GM19395 (cell line): ENCODE measurements at regions not wholly inside any gene's neighbourhood (a gene's known extent, or its start where the extent isn't known, plus 50 kb on each side); places are given as distances from the start of the nearest gene placed in this dataset.

Experiments
- ATAC-seq: cut with Tn5 transposase; IDR thresholded peaks from one replicate; pipeline ENCODE4 v1.9.1; 2021; ENCODE audit warnings: mild to moderate bottlenecking, moderate library complexity; ENCODE audit not compliant: unreplicated experiment

DNA sequence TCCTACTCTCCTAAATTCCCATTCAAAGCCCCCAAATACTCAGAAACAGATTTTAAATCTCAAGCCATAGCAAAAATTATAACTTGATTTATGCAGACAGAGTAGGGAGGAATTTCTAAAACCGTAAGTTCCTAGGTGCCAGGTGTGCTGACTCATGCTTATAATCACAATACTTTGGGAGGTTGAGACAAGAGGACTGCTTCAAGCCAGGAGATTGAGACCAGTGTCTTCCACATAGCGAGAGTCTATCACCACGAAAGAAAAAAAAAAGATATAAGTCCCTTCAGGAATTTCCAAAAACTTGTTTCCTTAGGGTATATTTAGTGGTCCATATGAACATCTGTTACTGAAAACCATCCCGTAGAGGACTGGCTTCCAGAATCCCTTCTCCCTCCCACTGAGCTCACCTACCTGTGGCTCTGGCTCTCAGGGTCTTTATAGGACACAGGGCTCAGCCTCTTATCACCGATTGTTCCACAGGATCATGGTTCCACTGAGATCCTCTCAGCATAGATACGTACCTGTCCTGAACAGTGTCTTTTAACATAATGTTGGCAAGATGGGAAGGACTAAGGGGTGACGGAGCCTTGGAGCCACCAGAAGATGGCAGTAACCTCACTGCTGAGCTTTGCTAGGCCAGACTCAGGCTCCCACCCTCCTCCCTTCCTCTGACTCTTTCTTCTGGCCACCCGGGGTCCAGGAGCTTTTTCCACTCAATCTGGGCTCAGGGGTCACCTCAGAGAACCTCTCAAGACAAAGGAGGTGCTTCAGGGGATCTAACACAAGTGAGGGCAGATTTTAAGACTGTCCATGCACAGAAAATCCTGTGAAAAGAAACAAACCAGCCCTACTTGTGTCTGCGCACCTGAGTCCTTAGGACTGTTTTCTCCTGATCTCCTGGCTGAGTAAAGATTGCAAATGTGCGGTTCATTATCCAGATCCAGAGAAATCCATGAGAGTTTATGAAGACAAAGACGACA lies 117.5 kb upstream of the TOP3B start:
- ATAC-seq: no peak

DNA sequence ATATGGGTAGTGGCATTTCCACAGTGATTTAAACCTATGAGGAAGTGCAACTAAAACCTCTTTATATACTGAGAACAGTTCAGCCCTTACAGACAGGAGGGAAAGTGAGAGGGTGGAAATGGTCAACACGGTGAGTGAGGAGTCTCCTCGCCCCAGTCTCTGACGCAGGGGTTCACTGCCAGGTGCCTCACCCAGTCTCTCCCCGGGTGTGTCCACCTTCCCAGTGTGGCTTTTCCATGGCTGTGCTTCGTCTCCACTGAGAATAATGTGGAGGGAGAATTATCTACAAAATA lies 116.6 kb upstream of the TOP3B start:
- ATAC-seq: no peak

DNA sequence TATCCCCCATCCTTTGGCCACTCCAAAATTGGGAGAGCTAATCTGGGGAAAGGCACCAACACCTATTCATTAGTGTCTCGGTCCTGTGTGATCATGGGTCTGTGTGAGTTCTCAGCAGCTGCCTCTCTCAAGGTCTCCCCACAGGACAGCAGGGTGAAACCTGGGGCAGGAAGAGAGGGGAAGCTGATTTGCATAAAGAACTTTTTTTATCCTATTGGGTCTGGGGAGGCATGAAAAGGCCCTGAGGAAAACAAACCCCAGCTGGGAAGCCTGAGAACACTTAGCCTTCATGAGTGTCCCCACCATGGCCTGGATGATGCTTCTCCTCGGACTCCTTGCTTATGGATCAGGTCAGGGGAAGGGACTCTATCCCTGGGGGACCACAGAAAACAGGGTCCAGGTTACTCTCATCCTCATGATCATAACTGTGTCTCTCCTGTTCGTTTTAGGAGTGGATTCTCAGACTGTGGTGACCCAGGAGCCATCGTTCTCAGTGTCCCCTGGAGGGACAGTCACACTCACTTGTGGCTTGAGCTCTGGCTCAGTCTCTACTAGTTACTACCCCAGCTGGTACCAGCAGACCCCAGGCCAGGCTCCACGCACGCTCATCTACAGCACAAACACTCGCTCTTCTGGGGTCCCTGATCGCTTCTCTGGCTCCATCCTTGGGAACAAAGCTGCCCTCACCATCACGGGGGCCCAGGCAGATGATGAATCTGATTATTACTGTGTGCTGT lies 116.0 kb upstream of the TOP3B start:
- no peak for ATAC-seq

DNA sequence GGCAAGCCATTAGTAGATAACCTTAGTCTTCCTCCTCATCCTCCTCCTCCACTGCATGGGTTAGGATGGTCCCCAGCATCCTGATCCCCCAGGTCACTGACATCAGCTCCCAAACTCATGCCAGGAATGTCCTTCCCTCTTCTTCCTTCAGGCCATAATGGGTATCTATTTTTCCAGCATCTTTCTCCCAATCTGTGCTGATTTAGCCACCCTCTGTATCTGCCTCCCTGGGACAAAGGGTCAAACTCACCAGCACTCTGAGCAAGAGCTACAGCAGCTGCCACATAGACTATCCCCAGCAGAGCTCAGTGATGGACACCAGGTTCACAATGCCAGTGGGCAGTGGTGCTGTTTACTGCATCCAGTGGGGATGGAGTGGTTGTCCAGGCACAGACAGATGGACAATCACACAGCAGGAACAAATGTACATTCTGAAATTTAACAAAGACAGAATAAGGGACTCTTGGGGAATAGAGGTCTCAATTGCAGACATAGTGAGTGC lies 115.2 kb upstream of the TOP3B start:
- ATAC-seq: no peak

DNA sequence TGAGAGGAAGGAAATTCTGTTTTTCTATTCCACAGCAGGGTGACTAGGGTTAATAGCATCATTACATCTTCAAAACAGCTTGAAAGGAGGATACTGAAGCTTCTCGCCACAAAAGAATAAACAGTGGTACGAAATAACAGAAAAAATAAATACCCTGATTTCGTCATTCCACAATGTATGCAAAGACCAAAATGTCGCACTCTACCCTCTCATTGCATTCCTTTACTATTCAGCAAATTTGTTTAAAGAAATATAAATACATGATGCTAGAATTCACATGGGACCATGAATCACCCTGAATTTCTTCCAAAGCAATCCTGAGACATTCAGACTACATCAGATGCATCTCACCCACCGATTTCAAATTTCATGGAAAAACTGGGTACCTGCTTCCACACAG lies 112.3 kb upstream of the TOP3B start:
- ATAC-seq: no peak

DNA sequence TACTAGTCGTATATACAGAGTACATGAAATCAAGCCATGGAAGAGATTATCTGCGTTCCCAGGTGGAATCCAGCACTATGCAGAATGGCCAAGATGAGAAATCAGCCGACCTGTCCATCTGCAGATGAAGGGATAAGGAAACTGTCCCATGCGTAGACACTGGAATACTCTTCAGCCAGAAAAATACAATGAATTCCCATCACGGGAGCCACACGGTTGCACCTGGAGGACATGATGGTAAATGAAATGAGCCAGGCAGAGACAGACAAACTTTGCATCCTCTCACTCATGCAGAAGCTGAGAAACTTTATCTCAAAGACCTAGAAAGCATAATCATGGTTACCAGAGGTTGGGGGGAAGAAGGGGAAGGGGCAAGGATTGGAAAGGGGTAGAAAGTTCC lies 111.9 kb upstream of the TOP3B start:
- ATAC-seq: no peak

DNA sequence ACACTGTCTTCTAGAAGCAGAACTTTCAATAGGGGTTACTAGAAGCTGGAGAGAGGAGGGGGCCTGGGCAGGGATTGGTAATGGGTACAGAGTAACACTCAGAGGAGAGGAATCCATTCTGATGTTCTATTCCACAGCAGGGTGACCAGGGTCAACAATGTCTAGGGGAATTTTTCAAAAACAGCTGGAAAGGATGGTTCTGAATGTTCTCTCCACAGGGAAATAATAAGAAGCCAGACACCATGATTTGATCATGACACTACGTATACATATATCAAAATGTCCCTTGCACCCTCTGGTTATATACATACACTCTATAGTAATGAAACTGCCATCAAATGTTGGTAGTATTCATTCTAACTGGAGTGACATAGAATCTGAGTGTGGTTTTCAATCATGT lies 111.2 kb upstream of the TOP3B start:
- no peak for ATAC-seq

DNA sequence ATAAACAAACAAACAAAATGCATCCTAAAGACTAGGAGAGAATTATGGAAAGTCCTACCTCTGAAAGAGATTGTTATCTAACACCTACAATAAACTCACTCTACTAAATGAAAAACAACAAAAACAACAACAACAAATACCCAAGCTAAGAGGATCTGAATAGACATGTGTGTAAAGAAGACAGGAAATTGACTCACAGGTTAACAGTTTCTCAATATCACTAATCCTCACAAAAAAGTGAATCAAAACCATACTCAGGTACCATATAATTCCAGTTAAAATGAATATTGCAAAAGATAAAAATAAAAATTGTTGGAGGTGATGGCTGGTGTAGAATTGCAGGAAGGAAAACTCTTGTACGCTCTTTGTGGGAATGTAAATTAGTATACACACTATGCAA lies 110.4 kb upstream of the TOP3B start:
- ATAC-seq: no peak

DNA sequence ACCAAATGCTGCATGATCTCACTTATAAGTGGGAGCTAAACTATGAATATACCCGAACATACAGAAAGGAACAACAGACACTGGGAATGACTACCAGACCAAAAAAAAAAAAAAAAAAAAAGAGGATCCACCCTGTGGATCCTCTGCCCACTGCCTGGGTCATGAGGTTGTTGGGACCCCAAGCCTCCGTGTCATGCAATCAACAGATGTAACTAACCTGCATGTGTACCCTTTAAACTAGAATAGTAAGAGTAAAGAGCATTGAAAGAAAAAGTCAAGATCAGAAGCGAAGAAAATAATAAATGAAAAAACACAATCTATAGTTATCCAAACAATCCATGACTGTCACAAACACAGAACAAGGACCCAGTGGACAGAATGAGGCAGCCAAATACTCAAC lies 109.5 kb upstream of the TOP3B start:
- no peak for ATAC-seq

DNA sequence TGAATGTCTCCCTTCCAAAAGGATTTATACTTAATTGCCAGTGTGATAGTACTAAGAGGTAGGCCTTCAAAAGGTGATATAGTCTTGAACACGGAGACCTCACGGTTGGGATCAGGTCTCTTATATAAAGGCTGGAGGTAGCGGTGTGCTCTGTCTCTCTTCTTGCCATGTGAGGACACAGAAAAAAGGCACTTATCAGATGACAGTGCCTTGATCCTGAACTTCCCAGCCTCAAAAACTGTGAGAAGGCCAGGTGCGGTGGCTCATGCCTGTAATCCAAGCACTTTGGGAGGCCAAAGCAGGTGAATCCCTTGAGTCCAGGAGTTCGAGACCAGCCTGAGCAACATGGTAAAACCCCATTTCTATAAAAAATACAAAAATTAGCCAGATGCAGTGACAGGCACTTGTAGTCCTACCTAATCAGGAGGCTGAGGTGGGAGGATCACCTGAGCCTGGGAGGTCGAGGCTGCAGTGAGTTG lies 108.9 kb upstream of the TOP3B start:
- ATAC-seq: no peak

DNA sequence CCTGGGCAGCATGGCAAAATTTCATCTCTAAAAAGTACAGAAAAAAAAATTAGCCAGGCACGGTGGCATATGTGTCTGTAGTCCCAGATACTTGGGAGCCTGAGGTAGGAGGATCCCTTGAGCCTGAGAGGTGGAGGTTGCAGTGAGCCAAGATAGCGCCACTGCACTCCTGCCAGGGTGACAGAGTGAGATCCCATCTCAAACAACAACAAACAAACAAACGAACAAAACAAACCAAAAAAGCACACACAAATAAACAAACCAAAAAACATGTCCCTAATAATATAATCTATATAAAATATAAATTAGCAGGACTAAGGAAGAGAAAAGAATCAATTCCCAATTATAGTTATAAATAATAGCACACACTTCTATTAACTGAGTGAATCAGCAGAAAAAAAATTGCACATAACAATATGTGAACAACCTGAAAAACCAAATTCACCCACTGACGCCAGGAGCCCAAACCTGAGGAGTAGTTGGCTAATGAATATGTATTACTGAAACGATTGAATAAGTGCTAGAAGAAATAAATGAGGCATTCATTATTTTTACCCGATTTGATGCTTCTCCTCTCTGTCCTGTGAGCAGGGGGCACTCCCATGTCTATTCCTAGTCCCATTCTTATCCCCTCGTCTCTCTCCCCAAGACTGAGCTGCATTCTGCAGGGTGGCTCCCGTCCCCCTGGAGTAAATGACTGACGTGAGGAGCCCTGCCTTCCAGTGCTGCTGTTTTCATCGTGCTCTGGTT lies 108.2 kb upstream of the TOP3B start:
- ATAC-seq: no peak

DNA sequence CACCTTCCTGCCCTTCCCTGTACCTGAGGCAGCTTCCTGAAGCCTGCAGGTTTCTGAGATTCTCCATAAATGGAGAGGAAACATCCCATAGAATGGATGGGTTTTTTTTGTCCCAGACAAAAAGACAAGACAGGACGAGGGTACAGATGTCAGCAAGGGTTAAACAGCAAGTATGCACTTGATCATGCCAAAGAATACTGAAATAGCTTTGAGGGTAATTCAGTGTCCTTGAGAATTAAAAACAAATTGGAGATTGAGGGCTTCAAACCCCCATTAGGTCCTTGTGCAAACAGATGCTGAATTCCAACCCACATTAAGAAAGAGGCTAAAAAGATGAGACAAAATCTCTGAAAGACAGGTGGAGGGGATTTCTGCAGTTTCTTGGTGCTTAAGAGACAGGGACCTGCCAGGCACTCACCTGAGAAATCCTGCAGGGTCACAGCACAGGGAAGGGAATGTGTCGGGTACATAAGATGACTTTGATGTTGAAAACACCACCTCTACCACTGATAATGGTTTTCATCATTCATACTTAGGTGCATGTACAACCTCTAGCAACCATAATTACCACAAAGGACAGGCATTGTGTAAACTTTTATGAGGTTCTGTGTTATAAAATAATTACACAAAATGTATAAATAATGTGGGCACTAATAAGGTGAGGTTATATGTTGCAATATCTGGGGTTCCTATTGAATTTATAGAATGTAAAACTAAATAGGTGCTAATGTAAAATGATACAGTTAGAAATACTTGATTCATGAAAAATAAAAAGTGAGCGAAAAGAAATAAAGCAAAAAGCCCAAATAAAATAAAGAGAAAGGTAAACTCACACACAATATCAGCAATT lies 107.1 kb upstream of the TOP3B start:
- no peak for ATAC-seq

DNA sequence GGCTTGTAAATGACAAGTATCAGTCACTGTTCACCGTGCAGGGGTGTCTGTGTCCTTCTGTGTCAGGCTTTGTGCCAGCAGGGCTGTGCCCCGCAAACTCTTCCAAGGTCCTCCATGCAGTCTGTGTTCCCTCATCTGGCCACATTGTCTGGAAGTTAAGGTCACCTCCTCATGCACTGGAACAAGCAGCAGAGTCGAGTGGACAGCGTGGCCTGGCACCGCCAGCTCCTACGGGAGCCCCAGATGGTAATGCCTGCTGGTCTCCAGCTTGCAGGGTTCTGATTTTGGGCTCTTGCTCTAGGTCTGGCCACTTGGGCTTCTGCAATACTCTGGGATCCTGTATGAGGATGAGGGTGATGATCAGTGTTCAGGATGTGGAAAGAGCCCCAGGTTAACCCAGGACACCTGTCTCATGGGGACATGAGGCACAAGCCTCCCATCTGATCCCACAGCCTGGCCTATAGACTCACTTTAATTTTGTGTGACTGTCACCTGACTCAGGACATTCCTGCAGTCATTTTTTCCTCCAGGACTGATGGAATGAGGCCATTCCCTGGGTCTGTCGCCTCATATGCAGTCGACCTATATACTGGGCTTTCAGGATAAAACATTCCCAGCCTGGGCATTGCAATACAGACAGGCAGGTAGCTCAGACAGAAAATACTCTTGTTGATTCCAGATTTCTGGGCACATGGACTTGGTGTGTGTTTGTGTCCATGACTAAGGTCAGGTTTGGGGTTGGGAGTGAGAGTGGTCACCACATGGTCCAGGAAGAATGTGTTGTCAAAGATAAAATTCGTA lies 106.3 kb upstream of the TOP3B start:
- ATAC-seq: no peak

DNA sequence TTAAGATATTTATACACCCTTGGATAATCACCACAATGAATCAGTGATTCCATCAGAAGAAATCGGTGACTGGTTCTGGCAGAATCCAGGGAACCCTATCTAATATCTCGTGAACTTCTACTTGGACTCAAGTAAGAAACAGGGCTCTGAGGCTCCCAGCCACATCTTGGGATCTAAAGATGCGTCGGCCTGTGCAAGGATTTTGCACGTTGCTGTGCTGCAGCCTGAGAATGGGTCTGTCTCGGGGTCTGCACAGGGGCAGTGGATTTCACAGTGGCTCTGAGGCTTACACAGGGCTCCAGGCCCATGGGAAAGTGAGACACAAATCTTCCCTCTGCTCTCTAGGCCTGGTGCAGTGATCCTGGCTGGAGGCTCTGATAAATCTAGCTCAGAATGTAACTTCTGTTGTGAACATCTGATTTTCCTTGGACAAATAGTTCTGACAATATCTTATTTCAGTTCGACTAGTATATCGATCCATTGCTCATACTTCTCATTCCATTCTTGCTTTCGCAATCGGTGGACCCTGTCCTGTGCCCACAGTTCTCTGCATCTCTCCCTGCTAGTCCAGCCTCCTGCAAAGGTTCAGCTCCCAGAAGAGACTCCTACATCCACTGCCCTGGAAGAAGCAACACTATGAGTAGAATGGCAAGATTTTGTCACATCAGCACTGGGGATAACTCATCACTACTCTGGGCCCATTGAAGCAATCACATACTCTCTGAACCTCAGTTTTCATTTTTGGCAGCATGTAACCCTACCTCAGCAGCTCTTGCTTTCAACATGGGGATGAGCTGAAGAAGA lies 105.5 kb upstream of the TOP3B start:
- no peak for ATAC-seq

DNA sequence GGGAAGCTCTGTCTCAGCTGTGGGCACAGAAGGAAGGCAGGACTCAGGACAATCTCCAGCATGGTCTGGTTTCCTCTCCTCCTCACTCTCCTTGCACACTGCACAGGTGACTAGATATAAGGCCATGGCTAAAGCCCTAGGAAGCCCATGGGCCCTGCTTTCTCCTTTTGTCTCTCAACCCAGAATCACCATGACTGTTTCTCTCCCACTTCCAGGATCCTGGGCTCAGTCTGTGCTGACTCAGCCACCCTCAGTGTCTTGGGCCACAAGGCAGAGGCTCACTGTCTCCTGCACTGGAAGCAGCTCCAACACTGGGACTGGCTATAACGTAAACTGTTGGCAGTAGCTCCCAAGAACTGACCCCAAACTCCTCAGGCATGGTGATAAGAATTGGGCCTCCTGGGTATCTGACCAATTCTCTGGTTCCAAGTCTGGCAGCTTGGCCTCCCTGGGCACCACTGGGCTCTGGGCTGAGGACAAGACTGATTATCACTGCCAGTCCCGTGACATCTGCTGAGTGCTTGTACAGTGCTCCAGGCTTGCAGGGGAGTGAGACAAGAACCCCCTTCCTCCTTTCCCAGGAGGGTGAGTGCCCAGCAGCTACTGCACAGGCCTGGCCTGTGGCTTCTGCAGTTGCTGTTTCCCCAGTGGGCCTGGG lies 104.0 kb upstream of the TOP3B start:
- ATAC-seq: no peak

DNA sequence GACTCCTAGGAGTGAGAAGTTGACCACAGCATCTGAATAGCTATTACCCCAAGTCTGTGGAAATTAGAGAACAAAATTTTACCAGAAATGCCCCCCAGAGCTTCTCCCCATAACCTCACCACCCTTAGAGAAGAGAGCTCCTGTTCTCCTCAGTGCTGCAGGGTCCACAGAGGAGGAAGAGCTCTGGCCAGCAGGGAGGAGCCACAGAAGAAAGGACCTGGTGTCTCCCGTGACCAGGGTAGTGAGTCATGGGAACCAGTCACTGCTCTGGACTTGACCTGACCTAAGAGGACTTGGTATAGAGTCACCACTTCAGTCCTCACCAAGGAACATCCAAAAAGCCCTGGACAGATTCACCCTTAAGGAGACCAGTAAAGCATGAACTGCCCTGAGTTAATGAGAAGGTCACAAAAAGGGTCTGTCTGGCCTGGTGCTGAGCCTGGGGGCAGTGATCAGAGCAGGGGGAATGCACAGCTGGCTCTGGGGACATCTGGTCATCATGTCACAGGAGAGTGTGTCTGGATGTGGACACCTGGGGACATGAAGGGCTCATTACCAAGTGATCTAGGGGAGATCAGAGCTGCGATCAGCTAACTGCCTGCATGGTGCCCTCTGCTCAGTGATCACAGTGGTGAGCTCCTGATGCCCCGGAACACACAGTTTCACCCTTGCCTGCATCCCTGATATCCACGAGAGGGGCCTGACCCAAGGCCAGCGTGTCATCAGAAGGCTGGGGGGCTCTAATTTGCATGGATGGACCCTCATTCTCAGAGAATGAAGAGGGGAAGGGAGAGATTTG lies 103.3 kb upstream of the TOP3B start:
- no peak for ATAC-seq

DNA sequence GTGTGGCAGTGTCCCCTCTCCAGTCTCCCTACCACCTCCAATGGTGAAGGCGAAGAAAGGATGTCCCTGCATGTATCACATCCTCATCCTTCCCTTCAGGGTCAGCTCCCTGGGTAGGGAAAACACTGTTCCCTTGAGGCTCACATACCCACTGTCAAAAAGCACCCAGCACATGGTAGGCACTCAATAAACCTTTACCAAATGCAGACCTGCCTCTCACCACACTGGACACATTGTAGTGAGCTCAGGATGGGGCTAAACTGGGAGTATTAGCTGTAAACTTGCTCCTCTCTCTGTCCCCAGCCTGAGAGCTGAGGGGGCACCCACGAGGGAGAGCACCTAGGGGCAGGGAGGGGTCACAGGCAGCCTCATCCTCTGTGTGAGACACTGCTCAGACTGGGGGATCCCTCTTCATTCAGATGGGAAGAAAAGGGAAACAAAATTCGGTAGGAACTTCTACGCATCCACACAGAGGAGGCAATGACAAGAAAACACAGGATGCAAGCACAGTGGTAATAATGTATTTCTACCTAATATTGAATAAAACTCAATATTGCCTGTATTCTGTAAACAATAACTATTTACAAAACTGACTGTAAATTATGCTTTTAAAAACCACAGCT lies 101.6 kb upstream of the TOP3B start:
- ATAC-seq: no peak
